Ascending aorta (tissue), 2 donors: ENCODE measurements at regions not wholly inside any gene's neighbourhood (a gene's known extent, or its start where the extent isn't known, plus 50 kb on each side); places are given as distances from the start of the nearest gene placed in this dataset.

Source experiments
- DNase-seq, 2 donors: peaks; one replicate each; pipeline ENCODE4 v3.0.0-alpha.2; 2019; ENCODE audit warnings: low spot score in 2 of 2
- H3K27ac ChIP-seq, 2 donors: fragments of 200-600 bp; sonication (generic); one replicate each; pipeline ENCODE4 v1.5.1; 2016 to 2017; ENCODE audit warnings: mild to moderate bottlenecking in 1 of 2
- H3K27me3 ChIP-seq: fragments of 200-600 bp; sonication (generic); one replicate; pipeline ENCODE4 v1.5.1; 2017
- H3K36me3 ChIP-seq, 2 donors: fragments of 200-600 bp; sonication (generic); one replicate each; pipeline ENCODE4 v1.5.1; 2016
- H3K4me1 ChIP-seq, 2 donors: fragments of 200-600 bp; sonication (generic); one replicate each; pipeline ENCODE4 v1.5.1; 2016 to 2017; ENCODE audit warnings: mild to moderate bottlenecking in 1 of 2
- H3K4me3 ChIP-seq, 2 donors: fragments of 200-600 bp; sonication (generic); one replicate each; pipeline ENCODE4 v1.5.1; 2016 to 2017; ENCODE audit warnings: mild to moderate bottlenecking in 1 of 2
- H3K9me3 ChIP-seq, 2 donors: fragments of 200-600 bp; sonication (generic); one replicate each; pipeline ENCODE4 v1.5.1; 2016
- CTCF ChIP-seq, 3 experiments: fragments of 200-600 bp in 2 of 3; fragments of 450-650 bp in 1 of 3; sonication (generic) in 2 of 3; IDR thresholded peaks; one replicate each; pipeline ENCODE4 v1.5.1; 2016 to 2019; ENCODE audit warnings: antibody characterized with exemption in 3 of 3, mild to moderate bottlenecking in 1 of 3, moderate library complexity in 1 of 3
- intact Hi-C: fragments of 100-400 bp; cut with DNase I; formaldehyde crosslinking; loops from one replicate; pipeline ENCODE4 v1.15.1; 2023

- no peak for TF ChIP-seq CTCF (IDR thresholded peaks at IDR 0.05)
These were observed 783.0 kb upstream of the GJE1 start for GRCh38 chr6:141349710-141350109.

GRCh38 chr6:141347906-141348492, 784.7 kb upstream of the GJE1 start:
- DNase-seq: no peak
- Histone ChIP-seq H3K36me3 (no peaks in the 10 kb centered on the region), H3K4me1 (no peaks in the 10 kb centered on the region), H3K27ac (no peak overlapping the region), H3K9me3 (no peaks in the 10 kb centered on the region), H3K4me3 (no peak overlapping the region), H3K27me3 (no peaks in the 10 kb centered on the region)
- intact Hi-C loops: no loop called here
- TF ChIP-seq CTCF (IDR thresholded peaks at IDR 0.05): no peak

More at GRCh38 chr6:141349710-141350109, 783.0 kb upstream of the GJE1 start:
- Histone ChIP-seq H3K36me3 (no peaks in the 10 kb centered on the region), H3K27me3 (no peaks in the 10 kb centered on the region), H3K27ac (no peak overlapping the region), H3K4me1 (no peaks in the 10 kb centered on the region), H3K9me3 (no peaks in the 10 kb centered on the region), H3K4me3 (no peak overlapping the region)
- no peak for DNase-seq
- intact Hi-C loops: no loop called here

GRCh38 chr6:141347086-141347485, 785.6 kb upstream of the GJE1 start:
- no peak for DNase-seq
- Histone ChIP-seq H3K27me3 (no peaks in the 10 kb centered on the region), H3K27ac (no peak overlapping the region), H3K36me3 (no peaks in the 10 kb centered on the region), H3K4me1 (no peaks in the 10 kb centered on the region), H3K4me3 (no peak overlapping the region), H3K9me3 (no peaks in the 10 kb centered on the region)
- no peak for TF ChIP-seq CTCF (IDR thresholded peaks at IDR 0.05)
- intact Hi-C loops: no loop called here

GRCh38 chr6:141346535-141346934, 786.2 kb upstream of the GJE1 start:
- Histone ChIP-seq H3K4me3 (no peak overlapping the region), H3K36me3 (no peaks in the 10 kb centered on the region), H3K9me3 (no peaks in the 10 kb centered on the region), H3K4me1 (no peaks in the 10 kb centered on the region), H3K27ac (no peak overlapping the region), H3K27me3 (no peaks in the 10 kb centered on the region)
- intact Hi-C loops: no loop called here
- no peak for DNase-seq
- TF ChIP-seq CTCF (IDR thresholded peaks at IDR 0.05): no peak

- no peak for TF ChIP-seq CTCF (IDR thresholded peaks at IDR 0.05)
- Histone ChIP-seq H3K4me3 (no peak overlapping the region), H3K36me3 (no peaks in the 10 kb centered on the region), H3K27ac (no peak overlapping the region), H3K27me3 (no peaks in the 10 kb centered on the region), H3K9me3 (no peaks in the 10 kb centered on the region), H3K4me1 (no peaks in the 10 kb centered on the region)
- intact Hi-C loops: no loop called here
- DNase-seq: no peak
These were observed 795.5 kb upstream of the GJE1 start for GRCh38 chr6:141337191-141337590.
